ENCODE measurements at regions not wholly inside any gene's neighbourhood (a gene's known extent, or its start where the extent isn't known, plus 50 kb on each side); places are given as distances from the start of the nearest gene placed in this dataset.

- ChIA-PET CTCF (interaction anchor here (0.6 kb wide), 1 partner anchor 1877 kb away, joined by 3 read pairs; no protein-coding TSS in a partner anchor), POLR2A (no interaction called here)
- H3K36me3 Mint-ChIP-seq (ENCODE audit: insufficient read depth, unreplicated experiment) = no peaks in the 10 kb centered on the region
- BruUV-seq (replicated peaks) = no TSS peak
- H3K4me1 Mint-ChIP-seq (ENCODE audit: insufficient read depth, unreplicated experiment) = no peaks in the 10 kb centered on the region
- intact Hi-C loops (cut with micrococcal nuclease) = no loop called here
- TF ChIP-seq CTCF (IDR thresholded peaks at IDR 0.05; ENCODE audit: unreplicated experiment) = no peak
- H3K4me3 Mint-ChIP-seq (ENCODE audit: unreplicated experiment) = no peak overlapping the region
- H3K27ac Mint-ChIP-seq (ENCODE audit: low read depth, unreplicated experiment) = no peak overlapping the region
- peaks cover 8% of the 10 kb centered on the region for H3K9me3 Mint-ChIP-seq (ENCODE audit: unreplicated experiment)
- peaks cover 10% of the 10 kb centered on the region for H3K27me3 Mint-ChIP-seq (ENCODE audit: insufficient read depth, unreplicated experiment)
- DNase-seq (ENCODE audit: unreplicated experiment) = no peak
Observed at GRCh38 chr12:40525054-40525453, 167.2 kb upstream of the CNTN1 start.

GRCh38 chr12:40534828-40535227 lies 157.4 kb upstream of the CNTN1 start:
- no TSS peak for BruUV-seq (replicated peaks)
- intact Hi-C loops (cut with micrococcal nuclease) = no loop called here
- no peak overlapping the region for H3K4me3 Mint-ChIP-seq (ENCODE audit: unreplicated experiment)
- no peak for TF ChIP-seq CTCF (IDR thresholded peaks at IDR 0.05; ENCODE audit: unreplicated experiment)
- no peak overlapping the region for H3K27ac Mint-ChIP-seq (ENCODE audit: low read depth, unreplicated experiment)
- H3K9me3 Mint-ChIP-seq (ENCODE audit: unreplicated experiment) = peaks cover 6% of the 10 kb centered on the region
- ChIA-PET POLR2A (no interaction called here), CTCF (no interaction called here)
- DNase-seq (ENCODE audit: unreplicated experiment) = no peak
- no peaks in the 10 kb centered on the region for H3K4me1 Mint-ChIP-seq (ENCODE audit: insufficient read depth, unreplicated experiment)
- H3K36me3 Mint-ChIP-seq (ENCODE audit: insufficient read depth, unreplicated experiment) = no peaks in the 10 kb centered on the region
- peaks cover 6% of the 10 kb centered on the region for H3K27me3 Mint-ChIP-seq (ENCODE audit: insufficient read depth, unreplicated experiment)

GRCh38 chr12:40551466-40551865 lies 140.8 kb upstream of the CNTN1 start:
- no peak overlapping the region for H3K4me3 Mint-ChIP-seq (ENCODE audit: unreplicated experiment)
- no peak overlapping the region for H3K27ac Mint-ChIP-seq (ENCODE audit: low read depth, unreplicated experiment)
- POLR2A ChIA-PET = no interaction called here
- intact Hi-C loops (cut with micrococcal nuclease) = no loop called here
- CTCF ChIA-PET = interaction anchor here (0.7 kb wide), 1 partner anchor 10 kb away, joined by 4 read pairs; no protein-coding TSS in a partner anchor
- no peaks in the 10 kb centered on the region for H3K4me1 Mint-ChIP-seq (ENCODE audit: insufficient read depth, unreplicated experiment)
- no peaks in the 10 kb centered on the region for H3K36me3 Mint-ChIP-seq (ENCODE audit: insufficient read depth, unreplicated experiment)
- DNase-seq (ENCODE audit: unreplicated experiment) = no peak
- no peak for TF ChIP-seq CTCF (IDR thresholded peaks at IDR 0.05; ENCODE audit: unreplicated experiment)
- H3K27me3 Mint-ChIP-seq (ENCODE audit: insufficient read depth, unreplicated experiment) = no peaks in the 10 kb centered on the region
- BruUV-seq (replicated peaks) = no TSS peak
- H3K9me3 Mint-ChIP-seq (ENCODE audit: unreplicated experiment) = peaks cover 18% of the 10 kb centered on the region

- Mint-ChIP-seq H3K27me3 (ENCODE audit: insufficient read depth, unreplicated experiment) (no peaks in the 10 kb centered on the region), H3K4me3 (ENCODE audit: unreplicated experiment) (no peak overlapping the region), H3K36me3 (ENCODE audit: insufficient read depth, unreplicated experiment) (no peaks in the 10 kb centered on the region), H3K4me1 (ENCODE audit: insufficient read depth, unreplicated experiment) (no peaks in the 10 kb centered on the region), H3K27ac (ENCODE audit: low read depth, unreplicated experiment) (no peak overlapping the region), H3K9me3 (ENCODE audit: unreplicated experiment) (peaks cover 18% of the 10 kb centered on the region)
- intact Hi-C loops (cut with micrococcal nuclease) = no loop called here
- TF ChIP-seq CTCF (IDR thresholded peaks at IDR 0.05; ENCODE audit: unreplicated experiment) = no peak
- DNase-seq (ENCODE audit: unreplicated experiment) = peak; percentile 24
- BruUV-seq (replicated peaks) = no TSS peak
- ChIA-PET POLR2A (interaction anchor here (0.6 kb wide), 1 partner anchor 52 kb away, joined by 3 read pairs; no protein-coding TSS in a partner anchor), CTCF (interaction anchor here (0.6 kb wide), 1 partner anchor 47 kb away, joined by 4 read pairs; no protein-coding TSS in a partner anchor)
Observed at GRCh38 chr12:40552868-40553267, 139.4 kb upstream of the CNTN1 start.
